ENCODE measurements at regions not wholly inside any gene's neighbourhood (a gene's known extent, or its start where the extent isn't known, plus 50 kb on each side); places are given as distances from the start of the nearest gene placed in this dataset.

DNA sequence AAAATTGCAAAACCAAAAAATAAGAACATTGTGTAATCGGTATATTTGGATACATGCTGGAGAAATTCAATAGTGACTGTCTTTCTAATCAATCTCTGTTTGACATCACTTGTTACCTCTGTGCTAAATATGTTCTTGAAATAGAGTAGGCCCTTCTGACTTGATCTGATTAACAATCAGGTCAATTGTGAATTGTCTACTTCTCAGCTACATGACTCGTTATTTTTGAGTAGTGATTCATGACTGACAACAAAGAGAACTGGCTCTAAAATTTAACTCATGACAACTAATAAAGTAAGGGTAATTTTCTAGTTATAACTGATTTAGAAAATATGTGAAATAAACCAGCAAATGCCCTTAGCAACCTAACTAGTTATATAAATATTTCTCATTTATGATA lies 312.1 kb downstream of the TMX3 start:
- TF ChIP-seq, protein P1, sequence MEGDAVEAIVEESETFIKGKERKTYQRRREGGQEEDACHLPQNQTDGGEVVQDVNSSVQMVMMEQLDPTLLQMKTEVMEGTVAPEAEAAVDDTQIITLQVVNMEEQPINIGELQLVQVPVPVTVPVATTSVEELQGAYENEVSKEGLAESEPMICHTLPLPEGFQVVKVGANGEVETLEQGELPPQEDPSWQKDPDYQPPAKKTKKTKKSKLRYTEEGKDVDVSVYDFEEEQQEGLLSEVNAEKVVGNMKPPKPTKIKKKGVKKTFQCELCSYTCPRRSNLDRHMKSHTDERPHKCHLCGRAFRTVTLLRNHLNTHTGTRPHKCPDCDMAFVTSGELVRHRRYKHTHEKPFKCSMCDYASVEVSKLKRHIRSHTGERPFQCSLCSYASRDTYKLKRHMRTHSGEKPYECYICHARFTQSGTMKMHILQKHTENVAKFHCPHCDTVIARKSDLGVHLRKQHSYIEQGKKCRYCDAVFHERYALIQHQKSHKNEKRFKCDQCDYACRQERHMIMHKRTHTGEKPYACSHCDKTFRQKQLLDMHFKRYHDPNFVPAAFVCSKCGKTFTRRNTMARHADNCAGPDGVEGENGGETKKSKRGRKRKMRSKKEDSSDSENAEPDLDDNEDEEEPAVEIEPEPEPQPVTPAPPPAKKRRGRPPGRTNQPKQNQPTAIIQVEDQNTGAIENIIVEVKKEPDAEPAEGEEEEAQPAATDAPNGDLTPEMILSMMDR (conservative IDR thresholded peaks at IDR 0.05) = no peak
- no peak for TF ChIP-seq ZFX (IDR thresholded peaks at IDR 0.05)

Measured in C4-2B (cell line).